Loucy (cell line): ENCODE measurements at regions not wholly inside any gene's neighbourhood (a gene's known extent, or its start where the extent isn't known, plus 50 kb on each side); places are given as distances from the start of the nearest gene placed in this dataset.

Experiments
- H2AFZ ChIP-seq: fragments of 200-600 bp; sonication (generic); 2 replicates; pipeline ENCODE4 v1.6.0; 2016; ENCODE audit warnings: antibody characterized with exemption, mild to moderate bottlenecking, low read length, moderate library complexity
- H3F3A ChIP-seq: fragments of 200-600 bp; 2 replicates; pipeline ENCODE4 v1.6.0; 2016; ENCODE audit warnings: antibody characterized with exemption, low read depth, mild to moderate bottlenecking
- H3K27me3 ChIP-seq: fragments of 200-600 bp; sonication (generic); 2 replicates; pipeline ENCODE4 v1.6.1; 2014; ENCODE audit warnings: low read length, mild to moderate bottlenecking; ENCODE audit not compliant: insufficient read depth, poor library complexity, severe bottlenecking
- H3K36me3 ChIP-seq: fragments of 200-600 bp; sonication (generic); 2 replicates; pipeline ENCODE4 v1.6.1; 2016; ENCODE audit warnings: low read length; ENCODE audit not compliant: insufficient read depth
- H3K4me1 ChIP-seq: fragments of 200-600 bp; sonication (generic); 2 replicates; pipeline ENCODE4 v1.5.1; 2014; ENCODE audit warnings: low read length, mild to moderate bottlenecking; ENCODE audit not compliant: insufficient read depth, poor library complexity, severe bottlenecking
- H3K4me2 ChIP-seq: fragments of 200-600 bp; sonication (generic); 2 replicates; pipeline ENCODE4 v1.6.0; 2014; ENCODE audit warnings: antibody characterized with exemption, low read length, low read depth, mild to moderate bottlenecking; ENCODE audit not compliant: poor library complexity, severe bottlenecking
- H3K4me3 ChIP-seq: fragments of 200-600 bp; sonication (generic); 2 replicates; pipeline ENCODE4 v1.5.1; 2014; ENCODE audit warnings: low read length, mild to moderate bottlenecking, mixed read lengths; ENCODE audit not compliant: poor library complexity, severe bottlenecking
- H3K79me2 ChIP-seq: fragments of 200-600 bp; sonication (generic); 2 replicates; pipeline ENCODE4 v1.6.1; 2014; ENCODE audit warnings: low read length; ENCODE audit not compliant: insufficient read depth
- H3K9ac ChIP-seq: fragments of 200-600 bp; sonication (generic); 2 replicates; pipeline ENCODE4 v1.6.0; 2014; ENCODE audit warnings: mild to moderate bottlenecking, low read depth, low read length, moderate library complexity; ENCODE audit not compliant: poor library complexity, severe bottlenecking
- H3K9me2 ChIP-seq: fragments of 200-600 bp; sonication (generic); replicated peaks from 2 replicates; pipeline ENCODE4 v1.6.1; 2016; ENCODE audit warnings: low read depth, low read length, mixed read lengths
- H3K9me3 ChIP-seq: fragments of 200-600 bp; sonication (generic); 2 replicates; pipeline ENCODE4 v1.6.1; 2014; ENCODE audit warnings: mild to moderate bottlenecking, antibody characterized with exemption, low read length, low read depth; ENCODE audit not compliant: insufficient read depth
- H4K20me1 ChIP-seq: fragments of 200-600 bp; sonication (generic); 2 replicates; pipeline ENCODE4 v1.6.0; 2014; ENCODE audit warnings: antibody characterized with exemption, low read length, mild to moderate bottlenecking; ENCODE audit not compliant: insufficient read depth, poor library complexity, severe bottlenecking
- CTCF ChIP-seq: fragments of 200-600 bp; sonication (generic); conservative IDR thresholded peaks from 2 replicates; pipeline ENCODE4 v1.5.1; 2014; ENCODE audit warnings: mild to moderate bottlenecking, antibody characterized with exemption, low read length
- EZH2phosphoT487 ChIP-seq: fragments of 200-600 bp; IDR thresholded peaks from 2 replicates; pipeline ENCODE4 v1.6.1; 2018; ENCODE audit warnings: antibody characterized with exemption, mild to moderate bottlenecking, moderate library complexity, borderline replicate concordance

- no peak overlapping the region for H3K9ac ChIP-seq
- no peak overlapping the region for H2AFZ ChIP-seq
- H3K4me1 ChIP-seq, result no peaks in the 10 kb centered on the region
- H4K20me1 ChIP-seq, result no peaks in the 10 kb centered on the region
- H3K9me3 ChIP-seq, result no peaks in the 10 kb centered on the region
- H3K9me2 ChIP-seq, result no peaks in the 10 kb centered on the region
- no peak overlapping the region for H3K4me2 ChIP-seq
- H3K36me3 ChIP-seq, result no peaks in the 10 kb centered on the region
- H3K79me2 ChIP-seq, result no peaks in the 10 kb centered on the region
- H3K27me3 ChIP-seq, result no peaks in the 10 kb centered on the region
- no peak overlapping the region for H3K4me3 ChIP-seq
- H3F3A ChIP-seq, result no peaks in the 10 kb centered on the region
- TF ChIP-seq EZH2phosphoT487, result no peak
- TF ChIP-seq CTCF, result no peak
Measured at GRCh38 chr2:138336146-138336545, 165.4 kb upstream of the SPOPL start.

GRCh38 chr2:138355244-138355643, 146.3 kb upstream of the SPOPL start:
- no peak for TF ChIP-seq EZH2phosphoT487
- no peak for TF ChIP-seq CTCF
- H3K4me2 ChIP-seq, result no peak overlapping the region
- H3K27me3 ChIP-seq, result no peaks in the 10 kb centered on the region
- no peaks in the 10 kb centered on the region for H3K36me3 ChIP-seq
- H3K9me3 ChIP-seq, result no peaks in the 10 kb centered on the region
- no peaks in the 10 kb centered on the region for H3K9me2 ChIP-seq
- no peaks in the 10 kb centered on the region for H3K79me2 ChIP-seq
- no peak overlapping the region for H3K4me3 ChIP-seq
- H2AFZ ChIP-seq, result no peak overlapping the region
- H4K20me1 ChIP-seq, result no peaks in the 10 kb centered on the region
- no peak overlapping the region for H3K9ac ChIP-seq
- no peaks in the 10 kb centered on the region for H3K4me1 ChIP-seq
- no peaks in the 10 kb centered on the region for H3F3A ChIP-seq

GRCh38 chr2:138356178-138356577, 145.4 kb upstream of the SPOPL start:
- Histone ChIP-seq H3K4me3 (no peak overlapping the region), H3K36me3 (no peaks in the 10 kb centered on the region), H3K9me2 (no peaks in the 10 kb centered on the region), H3K9ac (no peak overlapping the region), H3K4me1 (no peaks in the 10 kb centered on the region), H3K79me2 (no peaks in the 10 kb centered on the region), H3K9me3 (no peaks in the 10 kb centered on the region), H4K20me1 (no peaks in the 10 kb centered on the region), H3K27me3 (no peaks in the 10 kb centered on the region), H2AFZ (no peak overlapping the region), H3F3A (no peaks in the 10 kb centered on the region), H3K4me2 (no peak overlapping the region)
- TF ChIP-seq CTCF (no peak), EZH2phosphoT487 (no peak)
